HG02938 (cell line): ENCODE measurements at regions not wholly inside any gene's neighbourhood (a gene's known extent, or its start where the extent isn't known, plus 50 kb on each side); places are given as distances from the start of the nearest gene placed in this dataset.
A peak's percentile ranks its signal among the peaks of the same experiment; 100 is the strongest.

Source experiments
- ATAC-seq: cut with Tn5 transposase; IDR thresholded peaks from one replicate; pipeline ENCODE4 v1.9.1; 2021; ENCODE audit warnings: mild to moderate bottlenecking, moderate library complexity; ENCODE audit not compliant: unreplicated experiment

DNA sequence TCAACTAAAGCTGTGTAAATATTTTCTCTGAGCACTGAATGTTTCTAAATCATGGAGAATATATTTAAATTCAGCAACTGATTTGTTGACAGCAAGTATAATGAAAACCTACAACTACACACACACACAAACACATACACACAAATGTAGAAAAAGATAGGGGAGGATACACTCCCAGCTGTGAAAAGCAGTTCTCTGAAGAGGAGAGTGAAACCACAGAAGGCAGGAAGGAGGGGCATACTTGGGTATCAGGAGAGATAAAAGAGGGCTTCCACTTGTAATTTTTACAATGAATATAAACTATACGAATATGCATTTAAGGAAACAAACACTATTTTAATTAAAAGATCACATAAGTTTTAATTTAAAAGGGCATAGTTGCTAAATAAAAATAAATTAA is 227.8 kb upstream of the SLC24A2 start:
- ATAC-seq: no peak

DNA sequence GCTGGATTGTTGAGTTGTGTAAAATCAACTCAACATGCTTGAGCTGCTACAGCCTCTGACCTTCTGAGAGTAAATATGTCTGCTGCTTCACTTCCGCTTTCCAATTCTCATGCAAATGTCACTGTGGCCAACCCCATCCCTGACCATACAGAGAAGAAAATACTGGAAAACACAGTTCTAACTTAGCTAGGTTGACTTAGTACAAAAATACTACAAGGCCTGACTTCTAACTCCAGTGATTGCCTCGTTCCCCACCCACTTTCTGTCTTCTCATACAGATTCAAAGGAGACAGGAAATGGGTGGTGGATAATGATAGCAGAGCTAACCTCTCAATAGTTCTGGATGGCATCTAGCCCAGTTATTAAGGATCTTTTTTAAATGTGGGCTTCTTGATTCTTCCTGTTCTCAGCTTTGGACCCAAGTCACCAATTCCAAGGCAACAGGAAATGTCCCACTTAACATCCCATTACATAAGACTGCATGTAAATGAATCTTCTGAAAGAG is 226.6 kb upstream of the SLC24A2 start:
- ATAC-seq: peak; percentile 87

DNA sequence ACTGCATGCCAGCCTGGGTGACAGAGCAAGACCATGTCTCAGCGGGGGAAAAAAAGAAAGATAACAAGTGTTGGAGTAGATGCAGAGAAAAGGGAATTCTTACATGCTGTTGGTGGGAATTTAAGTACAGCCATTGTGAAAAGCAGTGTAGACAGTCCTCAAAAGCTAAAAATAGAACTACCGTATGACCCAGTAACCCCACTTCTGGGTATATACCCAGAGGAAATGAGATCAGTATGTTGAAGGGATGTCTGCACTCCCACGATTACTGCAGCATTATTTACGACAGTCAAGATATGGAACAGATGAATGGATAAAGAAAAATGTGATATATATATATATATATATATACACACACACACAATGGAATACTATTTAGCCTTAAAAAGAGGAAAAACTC is 225.3 kb upstream of the SLC24A2 start:
- ATAC-seq: no peak

DNA sequence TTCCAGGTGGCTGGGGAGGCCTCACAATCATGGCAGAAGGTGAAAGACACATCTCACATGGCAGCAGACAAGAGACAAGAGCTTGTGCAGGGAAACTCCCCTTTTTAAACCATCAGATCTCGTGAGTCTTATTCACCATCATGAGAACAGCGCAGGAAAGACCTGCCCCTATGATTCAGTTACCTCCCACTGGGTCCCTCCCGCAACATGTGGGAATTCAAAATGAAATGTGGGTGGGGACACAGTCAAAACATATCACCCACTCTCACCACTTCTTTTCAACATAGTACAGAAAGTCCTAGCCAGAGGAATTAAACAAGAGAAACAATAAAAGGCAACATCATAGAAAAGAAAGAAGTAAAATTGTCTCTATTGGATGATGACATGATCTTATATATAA is 223.4 kb upstream of the SLC24A2 start:
- no peak for ATAC-seq

DNA sequence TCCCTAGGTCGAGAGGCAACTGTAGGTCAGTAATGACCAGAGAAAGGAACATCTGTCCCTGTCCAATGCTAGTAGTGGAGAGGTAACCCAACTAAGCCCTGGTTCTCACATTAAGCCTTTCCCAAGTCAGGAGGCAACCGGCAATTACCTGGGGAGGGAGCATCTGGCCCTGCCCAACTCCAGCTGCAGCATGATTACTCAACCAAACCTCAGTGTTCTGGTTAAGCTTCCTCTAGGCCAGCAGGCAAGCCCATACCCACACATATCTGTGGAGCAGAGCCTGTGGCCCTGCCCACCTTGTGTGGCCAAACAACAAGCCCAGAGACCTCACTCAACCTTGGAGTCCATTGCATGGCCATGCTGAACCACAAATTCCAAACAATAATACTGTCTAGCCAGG is 220.8 kb upstream of the SLC24A2 start:
- ATAC-seq: no peak

- no peak for ATAC-seq
These were observed 213.2 kb upstream of the SLC24A2 start for GRCh38 chr9:20002011-20002410.

DNA sequence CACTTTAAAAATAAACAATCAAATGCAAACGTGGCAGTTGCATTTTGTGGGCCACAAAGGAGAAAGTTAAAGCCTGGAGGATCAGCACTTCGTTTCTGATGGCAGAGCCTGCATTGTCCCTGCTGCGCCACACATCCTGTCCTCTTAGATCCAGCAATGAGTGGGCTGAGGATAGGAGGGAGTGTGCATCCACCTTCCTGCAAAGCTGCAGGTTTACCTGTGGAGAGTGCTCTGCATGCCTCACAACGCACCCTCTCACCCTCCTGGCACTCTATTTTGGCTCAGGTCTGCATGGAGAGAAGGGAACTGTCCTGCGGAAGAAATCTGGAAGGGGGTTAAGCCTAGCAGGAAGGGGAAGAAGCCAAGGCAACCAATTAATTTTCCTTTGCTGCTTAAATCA is 212.2 kb upstream of the SLC24A2 start:
- ATAC-seq: no peak

DNA sequence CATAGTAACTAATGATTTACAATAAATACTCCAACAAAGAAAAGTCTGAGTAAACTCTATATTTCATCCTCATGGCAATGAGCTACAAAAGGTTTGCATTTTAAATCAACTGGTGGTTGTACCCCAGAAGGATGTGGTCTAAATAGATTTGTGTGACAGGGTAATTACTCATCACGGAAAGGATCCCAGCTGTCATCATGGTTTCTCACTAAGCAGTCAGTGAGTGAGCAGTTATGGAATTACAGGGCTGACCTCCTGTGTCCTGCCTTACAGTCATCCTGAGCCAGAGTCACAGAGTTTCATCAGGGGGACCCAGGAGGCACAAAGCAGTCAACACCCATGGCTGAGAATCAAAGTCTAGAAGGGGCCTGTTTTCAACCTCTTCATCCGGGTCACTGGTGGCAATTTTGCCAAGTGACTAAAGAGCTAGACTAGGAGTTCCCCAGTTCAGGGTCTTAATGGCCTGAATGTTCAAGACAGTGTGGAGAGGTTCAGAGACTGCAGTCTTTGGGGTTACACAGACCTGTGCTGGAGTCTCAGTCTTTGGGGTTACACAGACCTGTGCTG is 210.7 kb upstream of the SLC24A2 start:
- peak; percentile 90 for ATAC-seq

DNA sequence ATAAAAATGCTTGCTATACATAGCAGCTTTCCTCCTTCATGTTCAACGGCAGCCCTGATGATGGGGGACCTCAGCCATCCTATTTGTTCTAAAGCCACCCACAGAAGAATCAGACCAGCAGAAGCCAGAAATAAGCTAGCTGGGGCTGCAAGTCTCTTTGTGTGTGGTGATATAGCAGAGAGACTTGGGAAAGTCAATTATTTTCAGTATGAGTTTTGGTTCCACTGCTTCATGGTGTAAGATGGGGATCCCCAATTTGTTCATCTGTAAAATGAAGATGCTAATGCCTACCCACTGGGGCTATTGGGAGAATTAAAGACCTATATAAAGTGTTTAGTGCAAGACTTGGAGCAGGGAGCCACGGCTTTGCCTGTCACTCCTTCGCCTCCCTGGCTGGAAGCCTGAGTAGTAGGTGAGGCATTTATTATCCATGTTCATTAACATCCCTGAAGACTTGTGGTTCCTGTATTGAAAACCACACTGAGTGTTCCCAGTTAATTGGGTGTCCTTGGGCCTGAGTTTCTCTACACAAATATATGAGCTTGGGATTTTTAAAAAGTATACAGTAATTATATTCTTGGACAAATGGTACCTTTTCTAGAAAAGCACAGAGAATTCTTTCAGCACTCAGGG is 210.1 kb upstream of the SLC24A2 start:
- no peak for ATAC-seq

GRCh38 chr9:19998153-19998552 is 209.3 kb upstream of the SLC24A2 start:
- ATAC-seq: no peak

DNA sequence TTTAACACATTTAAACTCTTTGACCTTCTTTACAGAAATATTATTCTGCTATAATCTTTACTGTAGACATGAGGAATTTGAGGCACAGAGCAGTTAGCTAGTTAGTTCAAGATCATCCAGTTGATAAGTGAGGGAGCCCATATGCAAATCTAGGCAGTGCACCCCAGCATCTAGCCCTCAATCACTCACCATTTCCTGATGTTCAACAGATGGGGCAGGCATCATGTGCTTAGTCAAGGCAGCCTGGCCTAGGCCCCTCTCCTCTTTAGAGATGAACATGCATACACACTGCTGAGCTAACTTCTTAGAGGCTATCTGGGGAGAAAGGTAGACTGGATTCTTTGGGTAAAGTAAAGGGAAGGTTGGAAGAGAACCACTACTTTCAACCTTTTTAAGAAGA is 206.8 kb upstream of the SLC24A2 start:
- ATAC-seq: no peak

- no peak for ATAC-seq
These were observed 205.5 kb upstream of the SLC24A2 start for GRCh38 chr9:19994296-19994695.

DNA sequence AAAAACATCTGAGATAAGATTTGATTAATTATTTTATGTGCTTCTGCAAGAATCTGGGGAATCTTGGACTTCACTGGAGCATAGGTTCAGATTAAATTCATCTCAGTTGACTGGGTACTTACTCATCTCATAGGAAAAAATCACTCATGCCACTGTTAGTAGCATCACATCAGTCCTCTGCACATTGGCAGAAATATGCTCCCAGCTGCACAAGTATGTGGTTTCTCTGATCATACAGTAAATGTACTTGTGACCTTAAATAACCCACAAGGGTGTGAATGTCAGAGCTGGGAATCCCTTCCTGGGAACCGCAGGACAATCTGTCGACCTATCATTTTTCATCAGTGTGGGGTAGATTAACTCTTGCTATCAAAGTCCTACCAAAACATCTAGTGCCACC is 203.7 kb upstream of the SLC24A2 start:
- ATAC-seq: no peak

- no peak for ATAC-seq
These were observed 200.4 kb upstream of the SLC24A2 start for GRCh38 chr9:19989213-19989612.

- no peak for ATAC-seq
These were observed 199.4 kb upstream of the SLC24A2 start for GRCh38 chr9:19988281-19988680.

DNA sequence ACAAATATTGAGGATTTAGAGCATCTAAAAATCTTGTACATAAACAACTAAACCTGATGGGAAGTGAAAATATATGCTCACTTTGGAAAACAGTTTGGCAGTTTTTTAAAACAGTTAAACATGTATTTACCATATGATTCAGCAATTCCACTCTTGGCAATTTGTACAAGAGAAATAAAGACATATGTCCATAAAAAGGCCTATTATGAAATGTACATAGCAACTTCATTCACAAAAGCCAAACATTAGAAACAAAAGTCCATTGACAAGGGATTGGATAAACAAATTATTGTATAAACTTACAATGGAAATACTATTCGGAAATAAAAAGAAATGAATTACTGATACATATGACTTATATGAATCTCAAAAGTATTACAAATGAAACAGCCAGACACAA is 196.2 kb upstream of the SLC24A2 start:
- ATAC-seq: no peak

- peak; percentile 65 for ATAC-seq
These were observed 187.4 kb upstream of the SLC24A2 start for GRCh38 chr9:19976226-19976625.

GRCh38 chr9:19975499-19975898 is 186.7 kb upstream of the SLC24A2 start:
- no peak for ATAC-seq

GRCh38 chr9:19969721-19970120 is 180.9 kb upstream of the SLC24A2 start:
- no peak for ATAC-seq

GRCh38 chr9:19967888-19968459 is 179.1 kb upstream of the SLC24A2 start:
- no peak for ATAC-seq

DNA sequence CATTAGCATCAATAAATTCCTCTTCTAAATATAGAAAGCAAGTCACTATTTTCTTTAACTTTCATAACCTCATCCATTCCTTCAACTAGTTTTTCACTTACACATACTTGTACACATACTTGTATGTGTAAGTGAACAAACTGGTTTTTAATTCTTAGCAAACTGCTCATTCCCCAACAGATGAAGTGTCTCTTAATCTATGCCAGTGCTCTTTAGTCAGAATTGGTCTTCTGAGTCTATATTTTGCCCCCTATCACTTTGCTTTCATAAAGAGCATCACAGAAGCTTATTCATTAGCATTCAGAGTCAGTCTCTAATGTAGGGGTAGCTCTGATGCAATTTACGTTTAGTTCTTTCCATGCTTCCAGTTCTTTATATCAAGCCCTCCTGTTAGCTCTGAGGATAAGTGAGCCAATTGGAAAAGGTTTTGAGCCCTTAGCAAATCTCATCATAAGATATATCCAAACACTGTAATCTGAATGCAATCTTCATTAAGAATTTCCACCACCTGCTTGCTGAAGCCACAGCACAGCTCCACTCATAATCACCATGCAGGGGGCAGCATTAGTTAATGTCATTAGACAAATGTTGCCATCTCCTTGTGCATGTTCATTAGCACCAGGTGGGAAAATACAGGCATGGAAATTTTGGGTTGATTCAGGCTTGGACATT is 178.5 kb upstream of the SLC24A2 start:
- no peak for ATAC-seq

- ATAC-seq: no peak
These were observed 176.5 kb upstream of the SLC24A2 start for GRCh38 chr9:19965336-19965735.
